Spleen (tissue), 7 donors: ENCODE measurements at regions not wholly inside any gene's neighbourhood (a gene's known extent, or its start where the extent isn't known, plus 50 kb on each side); places are given as distances from the start of the nearest gene placed in this dataset.

Experiments
- CTCF ChIP-seq, 11 experiments: fragments of 200-600 bp in 7 of 11; fragments of 450-650 bp in 4 of 11; sonication (generic) in 4 of 11; IDR thresholded peaks in 8 of 11; conservative IDR thresholded peaks in 3 of 11; 1 replicate in 7 of 11; 2 replicates in 4 of 11; pipeline versions ENCODE4 v1.4.0 to v1.8.0; 2016 to 2021; ENCODE audit warnings: antibody characterized with exemption in 11 of 11, inconsistent platforms in 4 of 11, mild to moderate bottlenecking in 1 of 11
- POLR2A ChIP-seq, 3 donors: fragments of 450-650 bp; IDR thresholded peaks; one replicate each; pipeline ENCODE4 v1.5.1; 2017; ENCODE audit warnings: antibody characterized with exemption in 3 of 3, mild to moderate bottlenecking in 1 of 3
- POLR2AphosphoS5 ChIP-seq, 3 donors: sonication (generic); formaldehyde crosslinking; IDR thresholded peaks; one replicate each; pipeline ENCODE4 v1.5.1; 2017; ENCODE audit warnings: antibody characterized with exemption in 3 of 3
- donor health status: DM: no; HTN: no; CAD: no; lungs with moderate emphysema.
- donor health status: DM: no; HTN: no; CAD: no.
- donor health status: DM: no; HTN: no; CAD: no.

GRCh38 chr11:23668324-23668723 lies 808.0 kb upstream of the CCDC179 start:
- TF ChIP-seq POLR2AphosphoS5 (IDR thresholded peaks at IDR 0.05) (no peak), CTCF (IDR thresholded peaks at IDR 0.05 in 8 of 11, conservative IDR thresholded peaks at IDR 0.05 in 3 of 11) (no peak), POLR2A (IDR thresholded peaks at IDR 0.05) (no peak)
